Suppressor macrophage treated with lipopolysaccharide for 4 hours (primary cell): ENCODE measurements at regions not wholly inside any gene's neighbourhood (a gene's known extent, or its start where the extent isn't known, plus 50 kb on each side); places are given as distances from the start of the nearest gene placed in this dataset.
"Not testable (repeated sequence)": the region's sequence is repeated elsewhere in the genome, so short reads cannot be mapped to it uniquely, and the experiment has no call there.

ENCODE experiments used
- DNase-seq: peaks from one replicate; pipeline ENCODE4 v3.0.0-alpha.2; 2020

DNA sequence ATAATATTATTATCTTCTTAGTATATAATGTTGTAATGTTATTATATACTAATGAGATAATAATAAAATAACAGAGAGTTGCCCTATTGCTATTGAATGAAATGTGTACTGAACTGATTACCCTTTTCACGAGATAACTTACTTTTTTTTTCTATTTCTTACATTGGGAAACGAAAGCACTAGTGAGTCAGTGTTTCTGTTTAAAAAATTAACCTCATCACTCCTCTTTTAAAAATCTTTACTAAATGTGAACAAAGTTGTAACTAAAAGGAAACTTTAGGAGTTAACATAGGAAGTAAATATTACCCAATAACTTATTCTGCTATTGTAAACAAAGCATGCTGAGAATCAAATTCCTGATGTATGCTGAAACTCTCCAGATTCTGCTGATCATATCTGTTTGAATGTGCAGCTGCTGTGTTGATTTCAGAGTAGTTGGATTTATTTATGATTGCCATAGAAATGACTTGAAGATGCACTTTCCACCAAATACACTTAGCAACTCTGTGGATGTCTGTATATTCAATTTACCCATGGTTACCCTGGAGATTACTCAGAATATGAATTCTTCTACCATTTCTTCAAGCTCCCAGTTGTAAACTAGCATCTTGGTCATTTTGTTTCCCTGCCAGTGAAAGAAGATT is 523.4 kb downstream of the TENT5A start:
- no peak for DNase-seq

DNA sequence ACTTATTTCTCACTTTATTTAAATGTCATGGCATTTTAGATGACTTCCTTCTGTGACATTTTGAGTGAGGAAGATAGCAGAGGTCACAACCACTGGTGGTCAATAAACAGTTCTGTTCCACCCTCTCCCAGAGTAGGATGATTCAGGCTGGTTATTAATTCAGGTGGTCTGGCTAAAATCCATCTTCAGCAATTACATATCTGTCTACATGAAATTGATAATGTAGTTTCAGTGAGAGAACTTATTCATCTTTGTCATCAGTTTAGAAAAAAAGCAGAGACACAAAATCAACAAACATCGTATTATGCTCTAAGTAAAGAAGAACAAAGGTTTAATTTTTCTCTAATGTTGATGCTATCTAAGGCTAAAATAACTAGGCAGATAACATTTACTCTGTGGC is 525.5 kb downstream of the TENT5A start:
- DNase-seq = no peak

DNA sequence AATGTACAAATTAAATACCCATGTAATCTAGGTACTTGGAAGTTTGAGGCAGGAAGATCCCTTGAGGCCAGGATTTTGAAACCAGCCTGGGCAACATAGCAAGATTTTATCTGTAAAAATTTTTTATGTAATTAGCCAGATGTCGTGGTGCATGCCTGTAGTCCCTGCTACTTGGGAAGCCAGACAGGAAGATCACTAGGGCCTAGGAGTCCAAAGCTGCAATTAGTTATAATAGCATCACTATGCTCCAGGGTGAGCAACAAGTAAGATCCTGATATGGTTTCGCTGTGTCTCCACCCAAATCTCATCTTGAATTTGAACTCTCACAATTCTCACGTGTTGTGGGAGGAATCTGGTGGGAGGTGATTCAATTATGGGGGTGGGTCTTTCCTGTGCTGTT is 535.8 kb downstream of the TENT5A start:
- no peak for DNase-seq

DNA sequence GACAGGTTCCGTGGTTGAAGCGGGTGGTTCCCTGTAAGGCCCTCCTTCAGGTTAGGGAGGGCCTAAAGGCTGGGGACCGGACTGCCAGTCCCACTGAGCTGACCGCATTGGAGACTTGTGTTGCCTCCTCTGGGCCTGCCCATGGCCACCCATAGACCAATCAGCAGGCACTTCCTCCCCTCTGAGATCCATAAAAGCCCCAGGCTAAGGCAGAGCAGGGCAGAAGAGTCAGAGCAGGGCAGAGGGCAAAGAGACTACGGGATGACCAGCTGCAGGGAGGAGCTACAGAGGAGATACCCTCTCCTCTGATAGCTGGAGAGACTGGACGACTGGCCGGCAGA is 537.4 kb downstream of the TENT5A start:
- no peak for DNase-seq

DNA sequence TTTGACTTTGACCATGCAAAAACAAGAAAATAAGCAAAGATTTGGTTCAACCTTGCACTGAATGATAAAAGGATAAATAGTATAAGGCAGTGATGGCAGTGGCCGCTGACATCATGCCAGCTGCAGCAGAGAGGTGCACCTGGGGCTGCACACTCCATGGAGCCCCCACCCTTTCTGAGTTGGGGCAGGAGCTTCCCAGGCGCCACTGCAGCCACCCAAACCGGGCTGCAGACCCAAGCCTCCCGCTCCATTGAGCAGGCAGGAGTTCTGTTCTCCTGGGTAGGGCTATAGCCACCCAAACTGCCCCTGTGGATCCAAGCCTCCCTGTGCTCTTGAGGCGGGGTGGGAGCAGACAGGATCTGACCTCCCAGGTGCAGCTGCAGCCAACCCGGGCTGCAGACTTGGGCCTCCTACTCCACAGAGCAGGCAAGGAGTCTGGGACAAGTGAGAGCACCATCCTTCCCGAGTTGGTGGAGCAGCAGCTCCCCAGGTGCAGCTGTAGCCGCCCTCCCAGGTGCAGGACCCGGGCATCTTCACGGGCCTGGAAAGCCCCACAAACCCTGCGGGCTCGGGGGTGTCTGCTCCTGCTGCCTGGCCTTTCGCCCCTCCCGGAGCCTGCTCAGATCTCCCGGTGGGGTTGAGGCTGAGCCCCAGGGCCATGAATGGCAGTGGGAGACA is 537.9 kb downstream of the TENT5A start:
- DNase-seq = no peak

DNA sequence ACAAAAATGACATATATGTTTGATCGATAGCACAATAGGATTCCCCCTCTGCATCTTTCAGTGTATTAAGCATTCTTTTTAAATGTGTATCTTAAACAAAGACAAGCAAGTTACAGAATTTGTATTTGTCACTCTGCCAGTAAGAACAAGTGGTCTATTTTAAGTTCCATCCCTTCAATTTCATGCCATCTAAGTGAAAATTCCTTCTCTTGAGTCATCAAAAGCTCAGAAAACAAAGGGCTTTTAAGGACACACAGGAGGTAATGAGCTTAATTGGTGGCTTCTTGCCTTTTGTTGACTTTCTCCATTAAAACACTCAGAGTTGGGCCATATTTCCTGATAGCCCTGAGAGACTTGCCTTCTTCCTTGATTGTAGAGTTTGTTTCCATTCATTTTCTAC is 547.8 kb downstream of the TENT5A start:
- DNase-seq = no peak

DNA sequence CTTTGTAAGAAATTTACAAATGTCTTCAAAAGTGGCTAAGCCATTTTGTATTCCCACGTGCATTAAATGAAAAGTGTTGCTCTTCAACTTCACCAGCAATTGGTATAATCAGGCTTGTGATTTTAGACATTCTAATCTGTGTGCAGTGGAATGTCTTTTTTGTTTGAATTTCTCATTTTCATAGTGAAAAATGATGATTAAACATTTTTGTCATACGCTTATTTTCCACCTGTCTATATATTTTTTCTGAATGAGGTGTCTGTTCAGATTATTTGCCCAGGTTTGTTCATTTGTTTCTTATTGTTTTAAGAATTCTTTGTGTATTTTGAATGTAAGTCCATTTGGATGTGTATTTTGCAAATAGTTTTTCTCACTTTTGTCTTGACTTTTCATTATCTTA is 558.1 kb downstream of the TENT5A start:
- no peak for DNase-seq

DNA sequence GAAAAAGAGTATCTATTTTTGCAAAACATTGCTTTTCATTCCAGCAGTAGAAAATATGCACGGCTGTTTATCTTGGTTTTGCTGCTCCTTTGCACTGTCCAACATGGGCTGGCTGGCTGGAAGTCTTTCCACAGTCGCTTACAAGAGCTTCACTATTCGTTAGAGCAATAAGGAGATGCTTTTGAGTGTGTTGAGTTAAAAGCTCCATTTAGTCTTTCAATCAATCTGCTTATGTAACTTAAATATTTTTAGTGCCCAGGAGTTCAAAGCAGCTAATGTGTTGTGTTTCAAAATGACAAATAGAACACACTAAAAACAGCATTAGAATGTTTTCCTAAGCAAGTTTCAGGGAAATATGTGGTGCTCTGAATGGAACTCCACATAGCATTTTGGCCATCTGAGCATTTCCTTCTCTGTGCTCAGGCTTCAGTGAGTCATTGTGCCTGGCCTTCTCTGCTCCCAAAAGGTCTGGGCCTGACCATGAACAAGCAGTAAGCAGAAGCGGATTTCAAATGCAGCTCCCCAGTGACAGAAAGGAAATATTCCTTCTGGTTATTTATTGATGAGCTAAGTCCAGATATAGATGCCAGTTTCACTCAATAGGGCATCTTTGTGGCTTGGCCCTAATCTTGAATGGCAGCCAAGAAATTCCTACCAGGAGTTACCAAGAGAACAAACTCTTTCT is 580.3 kb downstream of the TENT5A start:
- no peak for DNase-seq

DNA sequence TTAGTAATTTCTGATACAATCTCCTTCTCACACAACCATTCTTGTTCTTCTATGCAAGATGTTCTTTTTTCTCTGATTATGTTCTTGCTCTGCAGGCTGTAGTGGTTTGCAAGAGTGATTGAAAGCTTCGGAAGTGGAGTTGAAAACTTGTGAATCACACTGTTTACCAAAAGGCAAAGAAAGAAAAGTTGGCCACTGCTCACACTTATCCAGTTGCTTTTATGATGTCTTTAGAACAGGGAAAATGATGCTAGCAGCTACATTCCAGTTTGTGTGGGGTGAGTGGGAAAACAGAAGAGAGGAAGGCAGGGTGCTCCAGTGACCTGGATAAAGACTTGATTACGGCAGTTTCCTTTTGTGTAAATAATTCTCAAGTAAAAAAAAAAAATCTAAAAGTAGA is 583.3 kb downstream of the TENT5A start:
- DNase-seq = no peak

DNA sequence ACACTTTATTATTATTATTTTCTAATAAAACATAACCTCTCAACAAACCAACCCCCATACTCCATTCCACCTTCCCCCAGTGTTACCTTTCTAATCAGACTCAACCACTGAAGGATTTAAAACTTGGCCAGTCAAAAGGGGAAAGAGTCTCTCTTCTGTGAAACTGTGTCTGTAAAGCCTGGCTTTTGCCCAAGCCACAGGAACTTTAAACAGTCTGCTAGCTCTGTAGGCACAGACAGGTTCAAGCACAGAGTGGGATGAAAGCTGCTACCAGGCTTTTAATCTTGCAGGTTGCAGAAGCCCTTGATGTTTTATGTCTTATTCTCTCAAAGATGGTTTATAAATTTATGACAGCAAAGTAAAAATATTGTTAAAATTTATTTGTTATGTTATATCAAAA is 585.7 kb downstream of the TENT5A start:
- DNase-seq = no peak

DNA sequence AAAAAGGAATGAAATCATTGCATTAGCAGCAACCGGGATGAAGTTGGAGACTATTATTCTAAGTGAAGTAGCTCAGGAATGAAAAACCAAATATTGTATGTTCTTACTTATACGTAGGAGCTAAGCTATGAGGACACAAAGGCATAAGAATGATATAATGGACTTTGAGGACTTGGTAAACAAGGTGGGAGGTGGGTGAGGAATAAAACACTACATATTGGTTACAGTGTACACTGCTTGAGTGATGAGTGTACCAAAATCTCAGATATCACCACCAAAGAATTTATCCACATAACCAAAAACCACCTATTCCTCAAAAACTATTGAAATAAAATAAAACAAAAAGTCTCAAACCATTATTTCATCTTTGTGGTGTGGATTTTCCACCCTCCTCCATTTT is 593.5 kb downstream of the TENT5A start:
- no peak for DNase-seq

DNA sequence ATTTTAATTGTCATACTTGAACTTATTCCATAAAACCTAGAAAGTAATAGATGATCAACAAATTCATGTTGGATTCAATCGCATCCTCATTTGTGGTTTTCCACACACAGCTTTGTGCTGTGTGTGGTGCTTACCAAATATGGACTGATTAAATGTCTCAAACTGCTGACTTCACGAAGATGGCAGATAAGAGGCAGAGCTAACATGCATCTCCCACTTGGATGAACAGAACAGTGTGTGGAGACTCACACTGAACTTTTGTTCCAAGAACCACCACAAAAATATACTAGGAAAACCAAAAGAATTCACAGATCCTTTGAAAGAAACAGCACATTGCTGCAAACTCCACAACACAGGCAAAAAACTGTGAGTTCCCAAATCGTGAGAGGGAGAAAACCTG is 603.7 kb downstream of the TENT5A start:
- no peak for DNase-seq

DNA sequence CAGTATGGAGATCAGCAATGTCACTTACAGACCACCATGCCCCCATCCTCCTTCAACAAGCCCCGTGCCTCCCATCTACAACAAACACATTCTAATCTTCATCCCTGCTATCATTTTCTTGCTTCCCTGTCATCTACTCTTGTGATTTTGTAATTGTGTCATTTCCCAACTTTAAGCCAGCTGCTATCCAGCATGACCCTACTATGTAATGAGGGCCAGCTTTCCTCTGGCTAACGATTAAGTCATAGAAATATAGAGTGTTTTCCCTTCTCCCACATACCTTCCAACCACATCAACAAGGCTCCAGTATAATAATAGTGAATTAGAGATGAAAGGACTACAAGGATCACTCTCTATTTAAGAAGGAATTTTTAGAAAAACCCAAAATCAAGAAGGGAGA is 607.0 kb downstream of the TENT5A start:
- DNase-seq = no peak

DNA sequence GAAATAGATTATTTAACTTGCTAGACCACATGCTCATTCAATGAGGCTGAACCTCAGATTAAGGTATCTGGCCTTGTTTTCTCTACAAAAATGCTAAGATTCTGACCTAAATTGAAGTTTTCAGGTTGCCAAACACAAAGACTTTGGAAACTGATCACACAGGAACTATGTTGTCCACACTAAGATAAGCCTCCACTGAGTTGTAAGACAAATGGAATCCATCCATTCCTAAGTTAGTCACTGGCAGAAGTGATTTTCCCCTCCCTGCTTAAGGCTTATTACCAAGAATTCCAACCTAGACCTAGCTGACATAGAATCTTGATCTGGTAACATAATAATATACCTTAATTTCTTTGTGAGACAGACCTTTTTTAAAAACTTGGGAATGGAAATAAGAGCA is 608.1 kb downstream of the TENT5A start:
- DNase-seq = no peak

DNA sequence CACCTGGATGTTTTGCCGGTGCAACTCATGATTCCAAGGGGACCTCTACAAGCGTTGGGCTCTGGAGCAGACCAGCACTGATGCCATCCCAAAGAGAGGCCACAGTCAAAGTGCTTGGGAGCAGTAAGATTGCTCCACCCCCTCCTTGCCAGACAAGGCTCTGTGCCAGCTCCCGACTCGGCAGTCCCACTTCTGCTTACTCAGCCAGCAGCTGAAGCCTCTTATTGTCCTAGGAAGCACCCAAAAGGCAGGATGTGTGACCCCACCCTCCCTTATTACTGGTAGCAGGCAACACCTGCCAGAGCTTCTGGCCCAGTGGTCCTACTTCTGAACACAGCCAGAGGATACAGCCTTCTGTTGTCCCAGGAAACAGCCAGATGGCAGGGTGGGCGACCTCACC is 614.2 kb downstream of the TENT5A start:
- DNase-seq = no peak

DNA sequence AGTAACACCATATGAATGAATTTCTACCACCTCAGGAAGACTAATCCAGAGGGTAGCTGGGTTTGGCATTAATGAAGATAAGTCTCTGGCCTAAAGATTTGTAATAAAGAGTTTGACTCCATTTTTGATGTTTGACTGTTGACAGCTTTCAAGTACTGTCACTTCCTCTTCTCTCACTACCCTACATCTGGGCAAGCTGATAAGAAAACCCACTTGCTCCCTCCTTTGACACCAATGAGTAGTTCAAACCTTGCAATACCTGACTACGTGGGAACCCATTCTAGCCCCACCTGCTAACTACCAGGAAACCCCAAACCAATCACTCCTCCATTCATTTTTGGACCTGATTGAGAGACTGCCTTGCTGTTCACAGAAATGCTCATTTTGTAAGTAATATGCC is 621.5 kb downstream of the TENT5A start:
- no peak for DNase-seq

DNA sequence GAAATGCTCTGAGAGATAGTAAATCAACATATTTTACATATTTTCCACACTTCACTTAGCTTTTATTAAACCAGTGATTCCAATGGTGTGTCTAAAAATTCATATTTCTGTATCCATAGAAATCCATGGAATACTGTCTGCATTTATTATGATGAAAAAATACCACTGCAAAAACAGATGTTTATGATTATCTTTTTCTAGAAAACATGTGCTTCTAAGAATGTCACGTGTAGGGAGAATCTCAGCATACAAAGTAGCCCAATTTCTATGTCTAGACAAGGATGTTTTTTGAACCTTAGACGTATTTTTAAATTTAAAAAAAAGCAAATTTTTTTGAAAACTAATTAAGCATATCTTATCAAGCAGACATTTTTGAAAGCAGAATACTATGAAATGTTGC is 622.4 kb downstream of the TENT5A start:
- DNase-seq = no peak

DNA sequence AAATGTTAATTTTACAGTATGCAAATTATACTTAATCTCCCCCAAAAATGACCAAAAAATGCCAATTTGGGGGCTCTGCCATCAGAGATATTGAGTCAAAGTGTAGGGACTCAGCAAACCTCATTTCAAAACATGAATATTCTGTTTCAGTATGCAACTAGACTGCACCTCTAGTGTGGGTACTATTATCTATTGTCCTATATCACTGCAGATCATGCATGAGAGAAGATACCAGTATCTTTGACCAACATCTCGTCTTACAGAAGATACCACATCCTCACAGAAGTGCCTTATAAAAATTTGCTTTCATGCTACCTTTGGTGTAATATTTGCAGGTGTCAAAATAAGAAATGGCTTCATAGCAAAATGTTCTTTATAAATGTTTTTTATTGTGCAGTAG is 623.8 kb downstream of the TENT5A start:
- no peak for DNase-seq

DNA sequence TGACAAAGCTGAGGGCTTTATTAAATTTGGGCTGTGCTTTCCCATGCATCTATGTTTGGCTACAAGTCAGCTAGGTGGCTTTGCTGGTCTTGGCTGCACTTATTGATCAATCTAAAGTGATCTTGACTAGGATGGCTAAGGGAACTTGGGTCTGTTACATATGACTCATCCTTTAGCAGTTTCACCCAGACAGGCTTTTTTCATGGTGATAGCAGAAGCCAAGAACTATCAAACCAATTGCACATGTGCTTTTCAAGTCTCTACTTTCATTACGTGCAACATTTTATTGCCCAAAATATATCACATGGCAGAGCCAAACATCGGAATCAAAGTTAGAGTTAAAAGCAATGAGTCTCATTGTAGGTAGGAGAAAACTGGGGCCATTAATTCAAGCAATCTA is 626.3 kb downstream of the TENT5A start:
- no peak for DNase-seq

DNA sequence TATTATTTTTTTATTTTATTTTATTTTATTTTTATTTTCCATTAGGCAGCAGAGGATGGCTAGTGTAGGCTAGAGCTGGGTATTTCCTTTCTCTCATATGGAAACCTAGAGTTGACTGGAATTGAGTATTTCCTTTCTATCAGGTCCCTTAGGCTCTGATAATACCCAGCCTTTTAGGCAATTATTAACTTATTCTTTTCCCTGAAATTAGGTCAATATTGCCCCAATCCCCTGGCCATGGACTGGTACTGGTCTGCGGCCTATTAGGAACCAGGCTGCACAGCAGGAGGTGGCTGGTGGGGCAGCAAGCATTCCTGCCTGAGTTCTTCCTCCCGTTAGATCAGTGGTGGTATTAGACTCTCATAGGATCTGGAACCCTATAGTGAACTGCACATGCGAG is 632.2 kb downstream of the TENT5A start:
- DNase-seq = no peak

DNA sequence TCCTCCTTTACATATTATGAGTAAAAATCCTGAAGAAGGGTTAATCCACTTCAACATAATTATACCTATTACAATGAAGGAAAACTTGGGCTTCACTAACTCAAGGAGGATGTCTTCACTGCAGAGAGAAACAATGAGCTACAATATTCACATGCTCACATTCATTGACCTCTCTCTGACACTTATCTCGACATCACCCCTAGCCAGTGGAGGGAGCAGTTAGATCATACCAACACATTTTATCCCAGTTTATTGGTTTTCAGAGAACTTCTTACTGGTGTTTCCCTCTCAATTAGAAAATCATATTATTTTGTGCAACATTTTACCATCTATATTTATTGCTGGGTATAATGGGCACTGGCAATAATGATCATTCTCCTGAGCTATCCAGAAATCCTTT is 646.5 kb downstream of the TENT5A start:
- DNase-seq = no peak

DNA sequence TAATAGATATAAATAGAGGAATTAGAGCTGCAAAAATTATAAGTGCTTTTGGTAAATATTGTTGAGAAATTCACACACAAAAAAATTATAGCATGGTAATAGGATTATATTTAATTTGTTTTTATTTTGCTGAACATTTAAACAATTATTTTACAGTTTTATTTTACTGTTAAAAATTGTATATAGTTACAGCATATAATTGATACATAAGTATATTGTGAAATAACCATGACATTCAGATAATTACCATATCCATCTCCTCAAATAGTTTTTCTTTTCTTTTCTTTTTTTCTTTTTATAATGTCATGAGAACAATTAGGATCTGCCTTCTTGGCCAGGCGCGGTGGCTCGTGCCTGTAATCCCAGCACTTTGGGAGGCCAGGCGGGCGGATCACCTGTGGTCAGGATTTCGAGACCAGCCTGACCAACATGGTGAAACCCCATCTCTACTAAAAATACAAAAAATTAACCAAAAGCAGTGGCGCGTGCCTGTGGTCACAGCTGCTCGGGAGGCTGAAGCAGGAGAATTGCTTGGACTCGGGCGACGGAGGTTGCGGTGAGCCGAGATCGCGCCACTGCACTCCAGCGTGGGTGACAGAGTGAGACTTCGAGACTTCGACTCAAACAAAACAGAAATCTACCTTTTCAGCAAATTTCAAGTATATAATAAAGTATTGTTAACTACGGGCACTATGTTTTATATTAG is 654.2 kb downstream of the TENT5A start:
- DNase-seq = no peak

DNA sequence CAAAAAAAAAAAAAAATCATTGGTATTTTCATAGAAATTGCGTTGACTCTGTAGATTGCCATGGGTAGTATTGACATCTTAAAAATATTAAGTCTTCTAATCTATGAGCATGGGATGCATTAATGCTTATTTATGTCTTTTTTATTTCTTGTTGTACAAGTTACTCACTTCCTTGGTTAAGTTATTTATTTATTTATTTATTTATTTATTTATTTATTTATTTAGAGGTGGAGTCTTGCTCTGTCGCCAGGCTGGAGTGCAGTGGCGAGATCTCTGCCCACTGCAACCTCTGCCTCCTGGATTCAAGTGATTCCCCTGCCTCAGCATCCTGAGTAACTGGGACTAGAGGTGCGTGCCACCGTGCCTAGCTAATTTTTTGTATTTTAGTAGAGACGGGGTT is 656.0 kb downstream of the TENT5A start:
- DNase-seq = not testable (repeated sequence)

DNA sequence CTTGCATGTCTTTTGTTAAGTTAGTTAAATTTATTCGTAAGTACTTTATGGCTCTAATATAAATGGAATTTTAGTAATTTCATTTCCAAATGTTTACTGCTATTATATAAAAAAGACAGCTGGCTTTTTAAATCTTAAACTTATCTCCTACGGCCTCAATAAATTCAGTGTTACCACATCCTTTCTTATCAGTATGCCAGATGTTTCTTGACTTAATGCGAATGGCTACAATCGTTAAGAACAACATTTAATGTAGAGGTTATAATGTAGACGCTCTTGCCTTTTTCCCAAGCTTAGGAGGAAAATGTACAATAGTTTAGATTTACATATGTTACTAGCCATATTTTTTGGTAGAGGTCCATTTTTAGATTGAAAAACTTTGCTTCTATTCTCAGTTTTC is 659.4 kb downstream of the TENT5A start:
- DNase-seq = no peak
